HCT116 (cell line): ENCODE measurements at regions not wholly inside any gene's neighbourhood (a gene's known extent, or its start where the extent isn't known, plus 50 kb on each side); places are given as distances from the start of the nearest gene placed in this dataset.

Source experiments
- CTCF ChIP-seq, 3 experiments: fragments of 200-600 bp in 1 of 3; sonication (generic) in 1 of 3; IDR thresholded peaks in 2 of 3; conservative IDR thresholded peaks in 1 of 3; 2 replicates each; pipeline ENCODE4 v1.5.1; 2012 to 2017; ENCODE audit warnings: low read depth in 2 of 3, low read length in 2 of 3, antibody characterized with exemption in 1 of 3, borderline replicate concordance in 1 of 3, control low read depth in 1 of 3, mild to moderate bottlenecking in 1 of 3, mixed read lengths in 1 of 3, mixed run types in 1 of 3, moderate library complexity in 1 of 3; ENCODE audit not compliant: insufficient read depth in 1 of 3
- ELF1 ChIP-seq: IDR thresholded peaks from 2 replicates; pipeline ENCODE4 v1.6.1; 2012; ENCODE audit warnings: low read depth, borderline replicate concordance
- FOSL1 ChIP-seq: IDR thresholded peaks from 2 replicates; pipeline ENCODE4 v1.6.1; 2012; ENCODE audit warnings: low read depth
- POLR2AphosphoS5 ChIP-seq: IDR thresholded peaks from 2 replicates; pipeline ENCODE4 v1.6.1; 2011; ENCODE audit warnings: mild to moderate bottlenecking, low read depth, low read length, moderate library complexity
- RAD21 ChIP-seq: IDR thresholded peaks from 2 replicates; pipeline ENCODE4 v1.6.1; 2012; ENCODE audit warnings: low read depth, mild to moderate bottlenecking
- REST ChIP-seq: IDR thresholded peaks from 2 replicates; pipeline ENCODE4 v1.6.1; 2012; ENCODE audit warnings: low read depth
- ZFX ChIP-seq: fragments of 450-650 bp; IDR thresholded peaks from 2 replicates; pipeline ENCODE4 v1.6.1; 2017

GRCh38 chrX:35507701-35508100, 290.4 kb upstream of the MAGEB16 start:
- no peak for TF ChIP-seq CTCF (IDR thresholded peaks at IDR 0.05 in 2 of 3, conservative IDR thresholded peaks at IDR 0.05 in 1 of 3; ENCODE audit: borderline replicate concordance in 1 of 3, insufficient read depth in 1 of 3, low read depth in 2 of 3, low read length in 2 of 3)
- TF ChIP-seq ELF1, result no peak
- TF ChIP-seq ZFX, result no peak
- TF ChIP-seq POLR2AphosphoS5, result no peak
- no peak for TF ChIP-seq RAD21
- no peak for TF ChIP-seq FOSL1
- TF ChIP-seq REST, result no peak
